Fibroblast of lung (primary cell): ENCODE measurements at regions not wholly inside any gene's neighbourhood (a gene's known extent, or its start where the extent isn't known, plus 50 kb on each side); places are given as distances from the start of the nearest gene placed in this dataset.

Experiments
- CTCF ChIP-seq, 2 donors: IDR thresholded peaks in 1 of 2; conservative IDR thresholded peaks in 1 of 2; 1 replicate in 1 of 2; 2 replicates in 1 of 2; pipeline ENCODE4 v1.5.1; 2011 to 2012; ENCODE audit warnings: low read length in 2 of 2, control low read depth in 1 of 2, inconsistent platforms in 1 of 2, low read depth in 1 of 2, mild to moderate bottlenecking in 1 of 2
- EZH2 ChIP-seq: IDR thresholded peaks from 2 replicates; pipeline ENCODE4 v1.5.1; 2012; ENCODE audit warnings: low read length, control low read depth, mild to moderate bottlenecking; ENCODE audit errors: missing control alignments

- TF ChIP-seq CTCF (conservative IDR thresholded peaks at IDR 0.05 in 1 of 2, IDR thresholded peaks at IDR 0.05 in 1 of 2; ENCODE audit: low read depth in 1 of 2, low read length in 2 of 2): no peak
- TF ChIP-seq EZH2: no peak
Observed at GRCh38 chr4:181606300-181606699, 636.9 kb upstream of the TENM3 start.
